HL-60 (cell line): ENCODE measurements at regions not wholly inside any gene's neighbourhood (a gene's known extent, or its start where the extent isn't known, plus 50 kb on each side); places are given as distances from the start of the nearest gene placed in this dataset.

Experiments used
- CTCF ChIP-seq: IDR thresholded peaks from one replicate; pipeline ENCODE4 v1.5.1; 2011; ENCODE audit warnings: low read length, control low read depth, inconsistent platforms; ENCODE audit not compliant: insufficient read depth
- POLR2AphosphoS5 ChIP-seq: IDR thresholded peaks from 2 replicates; pipeline ENCODE4 v1.6.1; 2012; ENCODE audit warnings: low read depth

DNA sequence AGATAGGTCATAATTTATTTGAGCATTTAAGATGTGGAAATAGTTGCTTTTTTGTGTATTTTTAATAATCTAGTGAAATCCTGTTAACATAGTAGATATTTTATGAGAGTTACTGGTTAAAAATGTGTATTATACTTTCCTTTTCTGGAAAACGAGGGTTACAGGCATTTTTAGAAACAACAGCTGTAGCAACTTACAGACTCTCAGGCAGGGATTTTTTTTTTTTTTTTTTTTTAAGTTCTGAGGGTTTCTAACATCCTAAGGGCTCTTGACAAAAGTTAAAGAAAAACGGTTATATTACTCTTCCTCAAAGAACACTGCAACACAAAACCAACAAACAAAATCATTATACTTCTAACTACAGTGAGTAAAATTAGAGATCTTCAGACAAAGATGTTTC, 205.9 kb downstream of the ACKR3 start:
- TF ChIP-seq CTCF (no peak), POLR2AphosphoS5 (no peak)
